ENCODE measurements at regions not wholly inside any gene's neighbourhood (a gene's known extent, or its start where the extent isn't known, plus 50 kb on each side); places are given as distances from the start of the nearest gene placed in this dataset.
"Not testable (repeated sequence)": the region's sequence is repeated elsewhere in the genome, so short reads cannot be mapped to it uniquely, and the experiment has no call there.

DNA sequence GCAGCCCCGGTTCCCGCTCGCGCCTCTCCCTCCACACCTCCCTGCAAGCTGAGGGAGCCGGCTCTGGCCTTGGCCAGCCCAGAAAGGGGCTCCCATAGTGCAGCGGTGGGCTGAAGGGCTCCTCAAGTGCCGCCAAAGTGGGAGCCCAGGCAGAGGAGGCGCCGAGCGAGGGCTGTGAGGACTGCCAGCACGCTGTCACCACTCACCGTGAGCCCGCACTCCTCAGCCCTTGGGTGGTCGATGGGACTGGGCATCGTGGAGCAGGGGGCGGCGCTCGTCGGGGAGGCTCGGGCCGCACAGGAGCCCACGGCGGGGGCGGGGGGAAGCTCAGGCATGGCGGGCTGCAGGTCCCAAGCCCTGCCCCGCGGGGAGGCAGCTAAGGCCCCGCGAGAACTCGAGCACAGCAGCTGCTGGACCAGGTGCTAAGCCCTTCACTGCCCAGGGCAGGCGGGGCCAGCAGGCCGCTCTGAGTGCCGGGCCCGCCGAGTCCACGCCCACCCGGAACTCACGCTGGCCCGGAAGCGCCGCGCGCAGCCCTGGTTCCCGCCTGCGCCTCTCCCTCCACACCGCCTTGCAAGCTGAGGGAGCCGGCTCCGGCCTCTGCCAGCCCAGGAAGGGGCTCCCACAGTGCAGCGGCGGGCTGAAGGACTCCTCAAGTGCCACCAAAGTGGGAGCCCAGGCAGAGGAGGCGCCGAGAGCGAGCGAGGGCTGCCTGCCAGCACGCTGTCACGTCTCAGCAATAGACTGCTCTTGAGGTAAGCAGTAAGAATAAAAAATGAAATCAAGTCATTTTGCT is 670.2 kb upstream of the CTNND2 start:
- DNase-seq; H3K27ac ChIP-seq; H3K4me1 ChIP-seq; H3K9me3 ChIP-seq; H3K36me3 ChIP-seq; intact Hi-C loops (cut with DNase I); H3K27me3 ChIP-seq; H3K4me3 ChIP-seq; H3K9ac ChIP-seq (ENCODE audit: low read depth in 2 of 2, low read length in 2 of 2): not testable (repeated sequence)

DNA sequence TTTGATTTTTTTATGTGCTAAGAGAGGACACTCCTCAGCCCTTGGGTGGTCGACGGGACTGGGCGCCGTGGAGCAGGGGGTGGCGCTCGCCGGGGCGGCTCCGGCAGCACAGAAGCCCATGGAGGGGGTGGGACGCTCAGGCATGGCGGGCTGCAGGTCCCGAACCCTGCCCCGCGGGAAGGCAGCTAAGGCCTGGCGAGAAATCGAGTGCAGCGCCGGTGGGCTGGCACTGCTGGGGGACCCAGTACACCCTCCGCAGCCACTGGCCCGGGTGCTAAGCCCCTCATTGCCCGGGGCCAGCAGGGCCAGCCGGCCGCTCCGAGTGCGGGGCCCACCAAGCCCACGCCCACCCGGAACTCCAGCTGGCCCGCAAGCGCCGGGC is 669.7 kb upstream of the CTNND2 start:
- intact Hi-C loops (cut with DNase I); H3K27me3 ChIP-seq; DNase-seq: not testable (repeated sequence)

DNA sequence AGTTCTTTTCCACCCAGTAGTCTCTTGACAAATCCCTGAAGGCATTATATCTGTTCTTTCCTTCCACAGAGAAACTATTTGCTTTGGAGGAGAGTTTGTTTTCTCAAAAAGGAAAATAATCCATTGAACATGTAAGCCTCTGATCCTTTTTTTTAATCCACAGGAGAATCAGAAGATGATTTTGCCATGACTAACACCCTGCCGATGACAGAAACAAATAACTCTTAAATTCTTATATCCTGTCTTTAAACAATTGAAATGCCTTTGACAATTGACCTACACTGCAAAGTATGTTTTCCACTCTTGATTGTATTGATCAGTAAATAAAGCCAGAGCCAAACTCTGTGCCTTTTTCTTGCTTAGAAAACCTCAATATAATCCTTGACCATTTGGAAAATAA is 666.4 kb upstream of the CTNND2 start:
- TF ChIP-seq, protein P1, sequence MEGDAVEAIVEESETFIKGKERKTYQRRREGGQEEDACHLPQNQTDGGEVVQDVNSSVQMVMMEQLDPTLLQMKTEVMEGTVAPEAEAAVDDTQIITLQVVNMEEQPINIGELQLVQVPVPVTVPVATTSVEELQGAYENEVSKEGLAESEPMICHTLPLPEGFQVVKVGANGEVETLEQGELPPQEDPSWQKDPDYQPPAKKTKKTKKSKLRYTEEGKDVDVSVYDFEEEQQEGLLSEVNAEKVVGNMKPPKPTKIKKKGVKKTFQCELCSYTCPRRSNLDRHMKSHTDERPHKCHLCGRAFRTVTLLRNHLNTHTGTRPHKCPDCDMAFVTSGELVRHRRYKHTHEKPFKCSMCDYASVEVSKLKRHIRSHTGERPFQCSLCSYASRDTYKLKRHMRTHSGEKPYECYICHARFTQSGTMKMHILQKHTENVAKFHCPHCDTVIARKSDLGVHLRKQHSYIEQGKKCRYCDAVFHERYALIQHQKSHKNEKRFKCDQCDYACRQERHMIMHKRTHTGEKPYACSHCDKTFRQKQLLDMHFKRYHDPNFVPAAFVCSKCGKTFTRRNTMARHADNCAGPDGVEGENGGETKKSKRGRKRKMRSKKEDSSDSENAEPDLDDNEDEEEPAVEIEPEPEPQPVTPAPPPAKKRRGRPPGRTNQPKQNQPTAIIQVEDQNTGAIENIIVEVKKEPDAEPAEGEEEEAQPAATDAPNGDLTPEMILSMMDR (IDR thresholded peaks at IDR 0.05) = no peak

More for the DNA sequence above, 669.7 kb upstream of the CTNND2 start:
- H3K9ac ChIP-seq (ENCODE audit: low read depth in 2 of 2, low read length in 2 of 2); H3K27ac ChIP-seq; H3K4me3 ChIP-seq; H3K36me3 ChIP-seq; H3K4me1 ChIP-seq; H3K9me3 ChIP-seq: not testable (repeated sequence)

DNA sequence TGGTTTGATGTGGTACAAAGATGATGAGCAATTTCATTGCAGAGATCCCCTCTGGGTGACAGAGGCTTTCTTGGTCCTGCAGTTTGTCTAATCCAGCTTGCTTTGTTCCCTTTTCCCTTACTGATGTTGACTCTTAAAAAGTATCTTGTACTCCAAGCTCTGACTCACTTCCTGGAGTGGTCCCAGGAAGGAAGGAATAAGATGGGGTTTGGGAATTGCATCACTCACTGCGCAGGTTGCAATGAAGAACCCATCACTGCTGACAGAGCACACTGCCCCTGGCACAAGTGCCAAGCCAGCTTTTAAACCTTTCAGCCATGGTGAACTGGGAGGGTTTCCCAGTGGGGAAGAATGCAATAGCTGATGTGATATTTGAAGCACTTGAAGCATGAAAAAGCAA is 662.2 kb upstream of the CTNND2 start:
- H3K27me3 ChIP-seq = no peaks in the 10 kb centered on the region
- DNase-seq = no peak
- H3K4me3 ChIP-seq = no peak overlapping the region
- no peaks in the 10 kb centered on the region for H3K36me3 ChIP-seq
- H3K9ac ChIP-seq (ENCODE audit: low read depth in 2 of 2, low read length in 2 of 2) = no peak overlapping the region
- no peaks in the 10 kb centered on the region for H3K4me1 ChIP-seq
- intact Hi-C loops (cut with DNase I) = no loop called here
- no peaks in the 10 kb centered on the region for H3K9me3 ChIP-seq
- TF ChIP-seq, protein P1 (IDR thresholded peaks at IDR 0.05) = no peak
- H3K27ac ChIP-seq = no peak overlapping the region

More for the DNA sequence above, 666.4 kb upstream of the CTNND2 start:
- no peak for DNase-seq
- intact Hi-C loops (cut with DNase I) = no loop called here
- Histone ChIP-seq H3K9ac (ENCODE audit: low read depth in 2 of 2, low read length in 2 of 2) (no peak overlapping the region), H3K9me3 (no peaks in the 10 kb centered on the region), H3K27ac (no peak overlapping the region), H3K36me3 (no peaks in the 10 kb centered on the region), H3K27me3 (no peaks in the 10 kb centered on the region), H3K4me1 (no peaks in the 10 kb centered on the region), H3K4me3 (no peak overlapping the region)

DNA sequence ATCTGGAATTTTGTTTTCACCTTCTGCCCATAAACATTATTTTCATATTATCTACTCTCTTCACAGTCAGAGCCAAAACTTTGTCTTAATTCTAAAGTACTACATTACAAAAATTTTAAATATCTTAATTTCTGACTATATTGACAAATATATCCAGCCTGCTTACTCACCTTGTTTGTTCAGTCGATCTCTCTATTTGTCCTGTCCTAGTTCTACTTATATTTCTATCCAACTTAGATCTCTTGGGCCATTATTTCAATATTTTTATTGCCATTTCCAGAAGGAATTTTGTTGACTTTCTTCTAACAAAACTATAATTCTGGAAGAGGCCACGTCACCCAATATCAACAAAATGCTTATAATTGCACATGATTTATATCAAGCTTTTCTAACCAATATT is 652.8 kb upstream of the CTNND2 start:
- Histone ChIP-seq H3K27ac (no peak overlapping the region), H3K9me3 (no peaks in the 10 kb centered on the region), H3K36me3 (no peaks in the 10 kb centered on the region), H3K4me3 (no peak overlapping the region), H3K9ac (ENCODE audit: low read depth in 2 of 2, low read length in 2 of 2) (no peak overlapping the region), H3K27me3 (no peaks in the 10 kb centered on the region), H3K4me1 (no peaks in the 10 kb centered on the region)
- intact Hi-C loops (cut with DNase I) = no loop called here
- TF ChIP-seq, protein P1 (IDR thresholded peaks at IDR 0.05) = no peak
- DNase-seq = no peak

DNA sequence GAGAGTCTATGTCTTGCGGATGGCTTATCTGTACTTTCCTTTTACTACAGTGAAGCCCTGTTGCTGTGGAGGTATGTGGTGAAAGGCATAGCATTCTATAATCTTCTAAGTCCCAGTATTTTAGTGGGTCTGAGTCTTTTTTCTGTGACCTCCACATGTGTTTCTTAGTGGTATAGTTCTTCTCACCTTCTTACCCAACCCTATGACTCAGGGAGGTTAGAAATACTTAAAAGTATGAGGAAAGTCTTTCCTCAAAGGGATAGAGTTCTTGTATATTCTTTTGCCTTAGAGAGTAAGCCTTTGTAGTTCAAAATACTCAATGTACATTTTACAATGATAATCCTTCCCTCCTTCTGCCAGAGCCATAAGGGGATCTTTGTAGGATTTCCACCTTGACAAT is 621.9 kb upstream of the CTNND2 start:
- H3K4me3 ChIP-seq = no peak overlapping the region
- H3K36me3 ChIP-seq = no peaks in the 10 kb centered on the region
- TF ChIP-seq, protein P1 (IDR thresholded peaks at IDR 0.05) = no peak
- intact Hi-C loops (cut with DNase I) = no loop called here
- H3K27ac ChIP-seq = no peak overlapping the region
- no peaks in the 10 kb centered on the region for H3K27me3 ChIP-seq
- no peak for DNase-seq
- no peaks in the 10 kb centered on the region for H3K9me3 ChIP-seq
- no peaks in the 10 kb centered on the region for H3K4me1 ChIP-seq
- H3K9ac ChIP-seq (ENCODE audit: low read depth in 2 of 2, low read length in 2 of 2) = no peak overlapping the region

Data from colonic mucosa (tissue), 4 donors.